Fibroblast of lung (primary cell): ENCODE measurements at regions not wholly inside any gene's neighbourhood (a gene's known extent, or its start where the extent isn't known, plus 50 kb on each side); places are given as distances from the start of the nearest gene placed in this dataset.

Experiments used
- EZH2 ChIP-seq: IDR thresholded peaks from 2 replicates; pipeline ENCODE4 v1.5.1; 2012; ENCODE audit warnings: low read length, control low read depth, mild to moderate bottlenecking; ENCODE audit errors: missing control alignments
- TF ChIP-seq, protein P1 (sequence below), 2 donors: IDR thresholded peaks in 1 of 2; conservative IDR thresholded peaks in 1 of 2; 1 replicate in 1 of 2; 2 replicates in 1 of 2; pipeline ENCODE4 v1.5.1; 2011 to 2012; ENCODE audit warnings: low read length in 2 of 2, control low read depth in 1 of 2, inconsistent platforms in 1 of 2, low read depth in 1 of 2, mild to moderate bottlenecking in 1 of 2

DNA sequence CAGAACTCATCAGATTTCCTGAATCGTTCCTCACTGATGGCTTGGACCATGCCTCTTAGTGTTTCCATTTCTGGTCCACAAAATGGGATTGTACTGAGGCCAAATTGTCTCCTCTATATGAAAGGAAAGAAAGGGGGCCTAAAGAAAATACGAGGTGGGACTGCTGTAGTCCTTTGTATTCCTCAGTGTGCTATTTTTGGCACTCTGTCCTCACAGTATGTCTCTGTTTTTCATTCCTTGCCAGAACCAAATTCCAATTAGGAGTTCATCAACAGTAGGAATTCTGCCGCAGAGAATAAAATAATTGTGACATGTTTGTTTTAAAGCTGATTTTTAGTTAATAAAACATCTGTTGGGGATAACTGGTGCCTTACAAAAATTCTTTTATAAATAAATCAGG lies 515.7 kb downstream of the SMARCA1 start:
- TF ChIP-seq, protein P1, sequence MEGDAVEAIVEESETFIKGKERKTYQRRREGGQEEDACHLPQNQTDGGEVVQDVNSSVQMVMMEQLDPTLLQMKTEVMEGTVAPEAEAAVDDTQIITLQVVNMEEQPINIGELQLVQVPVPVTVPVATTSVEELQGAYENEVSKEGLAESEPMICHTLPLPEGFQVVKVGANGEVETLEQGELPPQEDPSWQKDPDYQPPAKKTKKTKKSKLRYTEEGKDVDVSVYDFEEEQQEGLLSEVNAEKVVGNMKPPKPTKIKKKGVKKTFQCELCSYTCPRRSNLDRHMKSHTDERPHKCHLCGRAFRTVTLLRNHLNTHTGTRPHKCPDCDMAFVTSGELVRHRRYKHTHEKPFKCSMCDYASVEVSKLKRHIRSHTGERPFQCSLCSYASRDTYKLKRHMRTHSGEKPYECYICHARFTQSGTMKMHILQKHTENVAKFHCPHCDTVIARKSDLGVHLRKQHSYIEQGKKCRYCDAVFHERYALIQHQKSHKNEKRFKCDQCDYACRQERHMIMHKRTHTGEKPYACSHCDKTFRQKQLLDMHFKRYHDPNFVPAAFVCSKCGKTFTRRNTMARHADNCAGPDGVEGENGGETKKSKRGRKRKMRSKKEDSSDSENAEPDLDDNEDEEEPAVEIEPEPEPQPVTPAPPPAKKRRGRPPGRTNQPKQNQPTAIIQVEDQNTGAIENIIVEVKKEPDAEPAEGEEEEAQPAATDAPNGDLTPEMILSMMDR (conservative IDR thresholded peaks at IDR 0.05 in 1 of 2, IDR thresholded peaks at IDR 0.05 in 1 of 2; ENCODE audit: low read depth in 1 of 2, low read length in 2 of 2), result no peak
- no peak for TF ChIP-seq EZH2
